ENCODE measurements at regions not wholly inside any gene's neighbourhood (a gene's known extent, or its start where the extent isn't known, plus 50 kb on each side); places are given as distances from the start of the nearest gene placed in this dataset.

DNA sequence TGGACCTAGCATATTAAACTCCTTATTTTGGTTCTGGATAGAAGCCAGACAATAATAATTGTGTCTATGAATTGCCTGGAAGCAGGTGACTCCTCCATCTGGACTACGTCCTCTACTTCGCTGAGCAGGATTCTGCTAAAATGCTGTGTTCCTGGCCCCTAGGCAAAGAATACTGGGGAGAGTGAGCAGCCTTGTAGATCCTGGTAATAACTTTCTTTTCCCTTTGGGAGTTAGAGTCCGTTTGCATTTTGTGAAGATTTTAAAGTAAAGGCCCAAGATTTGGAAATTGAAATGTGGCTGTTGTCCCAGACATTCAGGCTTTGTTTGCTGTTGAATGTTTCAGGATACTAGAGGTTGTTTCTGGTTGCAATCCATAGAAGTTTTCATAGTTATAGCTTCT, 511.9 kb upstream of the KLF12 start:
- DNase-seq = no peak
- no peaks in the 10 kb centered on the region for H3K27me3 ChIP-seq (ENCODE audit: insufficient read depth, low read depth, severe bottlenecking)

DNA sequence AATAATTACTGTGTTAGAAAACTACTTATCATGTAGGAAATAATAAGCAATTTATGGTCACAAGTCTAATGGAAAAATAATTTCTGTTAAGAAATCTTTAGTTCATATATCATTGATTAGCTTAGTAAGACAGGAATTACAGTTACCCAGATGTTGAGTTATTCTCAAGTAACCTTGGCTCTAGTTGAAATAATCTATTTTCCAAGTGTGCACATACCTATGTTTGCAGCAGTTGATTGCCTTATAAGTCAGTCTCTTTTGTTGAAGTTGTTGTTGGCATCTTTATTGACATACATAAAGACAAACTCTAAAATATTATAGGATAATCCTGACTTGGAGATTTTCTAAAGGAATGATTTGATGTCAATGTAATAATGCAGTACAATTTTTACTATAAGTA, 511.4 kb upstream of the KLF12 start:
- Histone ChIP-seq H3K36me3 (no peaks in the 10 kb centered on the region), H3K27ac (no peak overlapping the region), H3K9me3 (ENCODE audit: severe bottlenecking) (no peaks in the 10 kb centered on the region), H3K27me3 (ENCODE audit: insufficient read depth, low read depth, severe bottlenecking) (no peaks in the 10 kb centered on the region), H3K4me3 (ENCODE audit: low read depth, low read length) (no peak overlapping the region)
- TF ChIP-seq, protein P1, sequence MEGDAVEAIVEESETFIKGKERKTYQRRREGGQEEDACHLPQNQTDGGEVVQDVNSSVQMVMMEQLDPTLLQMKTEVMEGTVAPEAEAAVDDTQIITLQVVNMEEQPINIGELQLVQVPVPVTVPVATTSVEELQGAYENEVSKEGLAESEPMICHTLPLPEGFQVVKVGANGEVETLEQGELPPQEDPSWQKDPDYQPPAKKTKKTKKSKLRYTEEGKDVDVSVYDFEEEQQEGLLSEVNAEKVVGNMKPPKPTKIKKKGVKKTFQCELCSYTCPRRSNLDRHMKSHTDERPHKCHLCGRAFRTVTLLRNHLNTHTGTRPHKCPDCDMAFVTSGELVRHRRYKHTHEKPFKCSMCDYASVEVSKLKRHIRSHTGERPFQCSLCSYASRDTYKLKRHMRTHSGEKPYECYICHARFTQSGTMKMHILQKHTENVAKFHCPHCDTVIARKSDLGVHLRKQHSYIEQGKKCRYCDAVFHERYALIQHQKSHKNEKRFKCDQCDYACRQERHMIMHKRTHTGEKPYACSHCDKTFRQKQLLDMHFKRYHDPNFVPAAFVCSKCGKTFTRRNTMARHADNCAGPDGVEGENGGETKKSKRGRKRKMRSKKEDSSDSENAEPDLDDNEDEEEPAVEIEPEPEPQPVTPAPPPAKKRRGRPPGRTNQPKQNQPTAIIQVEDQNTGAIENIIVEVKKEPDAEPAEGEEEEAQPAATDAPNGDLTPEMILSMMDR (IDR thresholded peaks at IDR 0.05; ENCODE audit: low read depth, low read length) = no peak
- DNase-seq = no peak

More for the DNA sequence above, 511.9 kb upstream of the KLF12 start:
- no peaks in the 10 kb centered on the region for H3K36me3 ChIP-seq
- TF ChIP-seq, protein P1 (IDR thresholded peaks at IDR 0.05; ENCODE audit: low read depth, low read length) = no peak
- no peaks in the 10 kb centered on the region for H3K9me3 ChIP-seq (ENCODE audit: severe bottlenecking)
- no peak overlapping the region for H3K27ac ChIP-seq
- no peak overlapping the region for H3K4me3 ChIP-seq (ENCODE audit: low read depth, low read length)

DNA sequence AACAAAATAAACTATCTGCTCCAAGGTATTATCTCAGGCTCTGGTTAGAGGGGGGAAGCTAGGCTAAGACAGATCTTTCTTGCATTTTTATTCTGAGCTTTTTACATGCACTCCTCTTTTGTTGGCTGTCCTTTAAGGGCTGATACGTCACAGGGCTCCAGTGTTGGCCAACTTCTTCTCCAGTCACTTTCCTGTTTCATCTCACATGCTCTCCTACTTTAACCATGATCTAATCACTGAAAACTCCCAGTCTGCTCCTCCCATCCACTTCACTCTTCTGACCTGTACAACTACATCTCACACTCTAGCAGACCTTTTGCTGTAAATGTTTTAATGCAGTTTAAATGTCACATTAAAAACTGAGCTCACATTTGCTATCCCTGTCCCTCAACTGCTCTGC, 510.0 kb upstream of the KLF12 start:
- TF ChIP-seq, protein P1 (IDR thresholded peaks at IDR 0.05; ENCODE audit: low read depth, low read length) = no peak
- no peaks in the 10 kb centered on the region for H3K36me3 ChIP-seq
- no peaks in the 10 kb centered on the region for H3K9me3 ChIP-seq (ENCODE audit: severe bottlenecking)
- no peak for DNase-seq
- H3K4me3 ChIP-seq (ENCODE audit: low read depth, low read length) = no peak overlapping the region
- no peak overlapping the region for H3K27ac ChIP-seq
- no peaks in the 10 kb centered on the region for H3K27me3 ChIP-seq (ENCODE audit: insufficient read depth, low read depth, severe bottlenecking)

DNA sequence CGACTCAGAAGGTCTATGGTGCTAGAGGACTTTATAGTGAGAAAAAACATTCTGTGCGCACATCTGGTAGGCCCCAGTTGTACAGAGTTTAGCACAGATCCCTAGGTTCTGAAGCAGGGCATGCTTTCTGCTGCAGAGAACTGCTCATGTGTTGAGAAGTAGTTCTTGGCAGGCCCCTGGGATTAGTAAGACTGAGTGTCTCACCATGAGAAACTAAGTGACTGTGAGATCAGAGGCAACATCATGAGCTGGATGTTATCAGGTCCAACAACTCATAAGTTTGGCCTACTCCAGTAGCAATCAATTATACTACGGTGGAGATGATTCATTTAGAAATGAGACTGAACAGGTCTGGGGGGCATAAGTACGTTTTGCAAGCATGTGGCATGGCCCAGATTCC, 507.4 kb upstream of the KLF12 start:
- DNase-seq = no peak

DNA sequence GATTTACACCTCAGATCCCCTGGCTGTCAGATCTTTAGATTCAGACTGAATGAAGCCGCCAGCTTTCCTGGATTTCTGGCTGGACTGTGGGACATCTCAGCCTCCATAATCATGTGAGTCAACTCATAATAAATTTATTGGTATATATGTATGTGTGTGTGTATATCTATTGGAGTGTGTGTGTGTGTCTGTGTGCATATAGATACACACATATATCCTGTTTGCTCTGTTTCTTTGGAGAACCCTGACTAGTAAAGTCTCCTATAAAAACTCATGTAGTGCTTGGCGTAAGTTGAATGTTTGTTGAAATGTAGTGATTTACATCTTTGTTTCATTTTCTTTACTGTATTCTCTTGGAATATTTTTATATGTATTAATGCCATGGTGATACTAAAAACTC, 499.5 kb upstream of the KLF12 start:
- no peaks in the 10 kb centered on the region for H3K36me3 ChIP-seq
- no peak overlapping the region for H3K4me3 ChIP-seq (ENCODE audit: low read depth, low read length)
- H3K27ac ChIP-seq = no peak overlapping the region
- no peaks in the 10 kb centered on the region for H3K27me3 ChIP-seq (ENCODE audit: insufficient read depth, low read depth, severe bottlenecking)
- DNase-seq = no peak
- TF ChIP-seq, protein P1 (IDR thresholded peaks at IDR 0.05; ENCODE audit: low read depth, low read length) = no peak
- H3K9me3 ChIP-seq (ENCODE audit: severe bottlenecking) = no peaks in the 10 kb centered on the region

More for the DNA sequence above, 507.4 kb upstream of the KLF12 start:
- Histone ChIP-seq H3K9me3 (ENCODE audit: severe bottlenecking) (no peaks in the 10 kb centered on the region), H3K27me3 (ENCODE audit: insufficient read depth, low read depth, severe bottlenecking) (no peaks in the 10 kb centered on the region), H3K27ac (no peak overlapping the region), H3K36me3 (no peaks in the 10 kb centered on the region), H3K4me3 (ENCODE audit: low read depth, low read length) (no peak overlapping the region)
- TF ChIP-seq, protein P1 (IDR thresholded peaks at IDR 0.05; ENCODE audit: low read depth, low read length) = no peak

DNA sequence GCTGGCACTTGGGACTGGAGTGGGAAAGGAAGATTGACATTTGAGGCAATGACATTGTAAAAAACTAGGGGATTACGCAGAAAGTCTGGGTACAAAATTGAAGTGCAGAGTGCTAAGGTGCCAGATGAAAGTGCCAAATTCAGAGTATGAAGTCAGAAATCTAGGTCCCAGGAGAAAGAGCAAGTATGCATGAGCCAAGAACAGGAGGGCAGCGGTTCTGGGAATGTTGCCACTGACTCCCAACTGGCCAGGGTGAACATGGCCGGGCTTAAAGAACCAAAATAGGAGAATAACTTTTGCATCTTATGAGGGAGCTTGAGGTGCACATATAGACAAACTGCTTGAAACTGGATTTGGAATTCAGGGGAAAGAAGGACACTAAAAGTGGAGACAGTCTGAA, 495.8 kb upstream of the KLF12 start:
- H3K27ac ChIP-seq = no peak overlapping the region
- no peaks in the 10 kb centered on the region for H3K9me3 ChIP-seq (ENCODE audit: severe bottlenecking)
- TF ChIP-seq, protein P1 (IDR thresholded peaks at IDR 0.05; ENCODE audit: low read depth, low read length) = no peak
- H3K4me3 ChIP-seq (ENCODE audit: low read depth, low read length) = no peak overlapping the region
- H3K27me3 ChIP-seq (ENCODE audit: insufficient read depth, low read depth, severe bottlenecking) = no peaks in the 10 kb centered on the region
- no peaks in the 10 kb centered on the region for H3K36me3 ChIP-seq
- no peak for DNase-seq

Measured in WERI-Rb-1 (cell line).